Ascending aorta (tissue), 2 donors: ENCODE measurements at regions not wholly inside any gene's neighbourhood (a gene's known extent, or its start where the extent isn't known, plus 50 kb on each side); places are given as distances from the start of the nearest gene placed in this dataset.

ENCODE experiments used
- DNase-seq, 2 donors: peaks; one replicate each; pipeline ENCODE4 v3.0.0-alpha.2; 2019; ENCODE audit warnings: low spot score in 2 of 2
- H3K27ac ChIP-seq, 2 donors: fragments of 200-600 bp; sonication (generic); one replicate each; pipeline ENCODE4 v1.5.1; 2016 to 2017; ENCODE audit warnings: mild to moderate bottlenecking in 1 of 2
- H3K27me3 ChIP-seq: fragments of 200-600 bp; sonication (generic); one replicate; pipeline ENCODE4 v1.5.1; 2017
- H3K36me3 ChIP-seq, 2 donors: fragments of 200-600 bp; sonication (generic); one replicate each; pipeline ENCODE4 v1.5.1; 2016
- H3K4me1 ChIP-seq, 2 donors: fragments of 200-600 bp; sonication (generic); one replicate each; pipeline ENCODE4 v1.5.1; 2016 to 2017; ENCODE audit warnings: mild to moderate bottlenecking in 1 of 2
- H3K4me3 ChIP-seq, 2 donors: fragments of 200-600 bp; sonication (generic); one replicate each; pipeline ENCODE4 v1.5.1; 2016 to 2017; ENCODE audit warnings: mild to moderate bottlenecking in 1 of 2
- H3K9me3 ChIP-seq, 2 donors: fragments of 200-600 bp; sonication (generic); one replicate each; pipeline ENCODE4 v1.5.1; 2016
- CTCF ChIP-seq, 3 experiments: fragments of 200-600 bp in 2 of 3; fragments of 450-650 bp in 1 of 3; sonication (generic) in 2 of 3; IDR thresholded peaks; one replicate each; pipeline ENCODE4 v1.5.1; 2016 to 2019; ENCODE audit warnings: antibody characterized with exemption in 3 of 3, mild to moderate bottlenecking in 1 of 3, moderate library complexity in 1 of 3
- intact Hi-C: fragments of 100-400 bp; cut with DNase I; formaldehyde crosslinking; loops from one replicate; pipeline ENCODE4 v1.15.1; 2023

GRCh38 chr2:37529830-37530415 is 141.5 kb downstream of the CDC42EP3 start:
- intact Hi-C loops: loop anchor here (5.0 kb wide), 1 partner anchor 42 kb away; no protein-coding TSS in a partner anchor
- H3K4me1 ChIP-seq: peaks cover 0 to 2% of the 10 kb centered on the region in 2 donors
- no peak overlapping the region for H3K27ac ChIP-seq
- no peaks in the 10 kb centered on the region for H3K9me3 ChIP-seq
- no peaks in the 10 kb centered on the region for H3K36me3 ChIP-seq
- DNase-seq: no peak
- TF ChIP-seq CTCF (IDR thresholded peaks at IDR 0.05): no peak
- H3K4me3 ChIP-seq: no peak overlapping the region
- no peaks in the 10 kb centered on the region for H3K27me3 ChIP-seq

- H3K27ac ChIP-seq: no peak overlapping the region
- peaks cover 0 to 2% of the 10 kb centered on the region in 2 donors for H3K4me1 ChIP-seq
- intact Hi-C loops: no loop called here
- H3K4me3 ChIP-seq: no peak overlapping the region
- H3K36me3 ChIP-seq: no peaks in the 10 kb centered on the region
- H3K27me3 ChIP-seq: no peaks in the 10 kb centered on the region
- no peak for TF ChIP-seq CTCF (IDR thresholded peaks at IDR 0.05)
- no peak for DNase-seq
- no peaks in the 10 kb centered on the region for H3K9me3 ChIP-seq
Observed at GRCh38 chr2:37532503-37532902, 138.9 kb downstream of the CDC42EP3 start.

- Histone ChIP-seq H3K4me1 (no peaks in the 10 kb centered on the region), H3K27ac (no peak overlapping the region), H3K9me3 (no peaks in the 10 kb centered on the region), H3K27me3 (no peaks in the 10 kb centered on the region), H3K4me3 (no peak overlapping the region), H3K36me3 (no peaks in the 10 kb centered on the region)
- intact Hi-C loops: no loop called here
- DNase-seq: no peak
- TF ChIP-seq CTCF (IDR thresholded peaks at IDR 0.05): no peak
Observed at GRCh38 chr2:37537316-37537715, 134.1 kb downstream of the CDC42EP3 start.

- no peaks in the 10 kb centered on the region for H3K27me3 ChIP-seq
- H3K9me3 ChIP-seq: no peaks in the 10 kb centered on the region
- no peak for TF ChIP-seq CTCF (IDR thresholded peaks at IDR 0.05)
- no peak overlapping the region for H3K27ac ChIP-seq
- H3K4me1 ChIP-seq: no peaks in the 10 kb centered on the region
- intact Hi-C loops: no loop called here
- no peak overlapping the region for H3K4me3 ChIP-seq
- DNase-seq: no peak
- H3K36me3 ChIP-seq: no peaks in the 10 kb centered on the region
Observed at GRCh38 chr2:37541516-37541915, 129.9 kb downstream of the CDC42EP3 start.

GRCh38 chr2:37543999-37544557 is 127.4 kb downstream of the CDC42EP3 start:
- Histone ChIP-seq H3K4me1 (no peaks in the 10 kb centered on the region), H3K36me3 (no peaks in the 10 kb centered on the region), H3K9me3 (no peaks in the 10 kb centered on the region), H3K27me3 (no peaks in the 10 kb centered on the region), H3K27ac (no peak overlapping the region), H3K4me3 (no peak overlapping the region)
- intact Hi-C loops: no loop called here
- DNase-seq: no peak
- no peak for TF ChIP-seq CTCF (IDR thresholded peaks at IDR 0.05)
